K562 (cell line): ENCODE measurements at regions not wholly inside any gene's neighbourhood (a gene's known extent, or its start where the extent isn't known, plus 50 kb on each side); places are given as distances from the start of the nearest gene placed in this dataset.

ENCODE experiments used
- ATAC-seq: fragments of 200-7000 bp; cut with Tn5 transposase; 3 replicates; pipeline ENCODE4 v1.9.1; 2020; ENCODE audit warnings: moderate library complexity
- BruUV-seq: library from RNA; stranded (reverse); fragments of 400-500 nt; replicated peaks from 2 replicates; lab custom pipeline; 2021; lab: Mats Ljungman, UMichigan
- CTCF ChIA-PET: fragments of 300-600 bp; formaldehyde crosslinking; extraction: SDS; loops from one replicate; lab custom pipeline; 2021; ENCODE audit warnings: low intra/inter-chr PET ratio; lab: Yijun Ruan, JAX
- POLR2A ChIA-PET: fragments of 300-600, 350-650 bp; sonication (Branson Sonifier 250); formaldehyde crosslinking; extraction: SDS; loops from one replicate; lab custom pipeline; 2021; ENCODE audit warnings: antibody characterized with exemption, inconsistent platforms; lab: Yijun Ruan, JAX
- DNase-seq, 4 experiments: peaks; one replicate each; pipeline versions ENCODE4 v3.0.0 to v3.0.0-alpha.2; 2011 to 2018; ENCODE audit warnings: low spot score in 3 of 4, mixed read lengths in 3 of 4; ENCODE audit errors: extremely low read depth in 1 of 4
- FAIRE-seq: peaks from 2 replicates; lab custom pipeline; 2011; peaks lifted over from hg19 to GRCh38; lab: Jason Lieb, UNC
- H2AFZ ChIP-seq: 2 replicates; pipeline ENCODE4 v1.6.0; 2011; ENCODE audit warnings: low read depth, low read length, control low read depth, inconsistent platforms
- H3K27ac ChIP-seq: fragments of 200-600 bp; 3 replicates; pipeline ENCODE4 v1.8.0; 2011; ENCODE audit warnings: low read depth, mild to moderate bottlenecking, control low read depth, inconsistent platforms, low read length, moderate library complexity, mixed read lengths; ENCODE audit errors: extremely low read depth
- H3K27me3 ChIP-seq, 2 experiments: fragments of 300-600 bp in 1 of 2; 2 replicates in 1 of 2; 3 replicates in 1 of 2; pipeline versions ENCODE4 v1.6.0 to v1.8.0; 2011; ENCODE audit warnings: inconsistent platforms in 2 of 2, low read length in 2 of 2, mild to moderate bottlenecking in 1 of 2, mixed read lengths in 1 of 2, moderate library complexity in 1 of 2; ENCODE audit not compliant: control insufficient read depth in 2 of 2, insufficient read depth in 2 of 2
- H3K36me3 ChIP-seq: fragments of 300-600 bp; 3 replicates; pipeline ENCODE4 v1.8.0; 2011; ENCODE audit warnings: mild to moderate bottlenecking, low read length, inconsistent platforms; ENCODE audit not compliant: control insufficient read depth, insufficient read depth
- H3K4me1 ChIP-seq, 2 experiments: fragments of 200-600 bp in 1 of 2; replicated peaks in 1 of 2; 2 replicates in 1 of 2; 3 replicates in 1 of 2; pipeline versions ENCODE4 v1.5.1 to v1.8.0; 2011; ENCODE audit warnings: inconsistent platforms in 2 of 2, low read length in 2 of 2, mild to moderate bottlenecking in 1 of 2, mixed read lengths in 1 of 2, moderate library complexity in 1 of 2; ENCODE audit not compliant: control insufficient read depth in 2 of 2, insufficient read depth in 2 of 2
- H3K4me2 ChIP-seq: 2 replicates; pipeline ENCODE4 v1.6.1; 2011; ENCODE audit warnings: low read length, control low read depth, inconsistent platforms, mixed read lengths; ENCODE audit not compliant: insufficient read depth
- H3K4me3 ChIP-seq: fragments of 200-600 bp; sonication (generic), shearing (Covaris generic); 2 replicates; pipeline ENCODE4 v1.5.1; 2016; ENCODE audit warnings: control low read depth, inconsistent platforms
- H3K79me2 ChIP-seq: fragments of 200-600 bp; 3 replicates; pipeline ENCODE4 v1.8.0; 2011; ENCODE audit warnings: low read length, inconsistent platforms; ENCODE audit not compliant: control insufficient read depth, insufficient read depth
- H3K9ac ChIP-seq, 2 experiments: 2 replicates each; pipeline versions ENCODE4 v1.6.0 to v1.6.1; 2011; ENCODE audit warnings: low read depth in 2 of 2, low read length in 2 of 2, control low read depth in 1 of 2, inconsistent platforms in 1 of 2, mild to moderate bottlenecking in 1 of 2, mixed read lengths in 1 of 2; ENCODE audit not compliant: insufficient read depth in 1 of 2
- H3K9me1 ChIP-seq: one replicate; pipeline ENCODE4 v1.6.0; 2011; ENCODE audit warnings: inconsistent platforms, mild to moderate bottlenecking, low read length, moderate library complexity; ENCODE audit not compliant: control insufficient read depth, insufficient read depth
- H3K9me3 ChIP-seq: replicated peaks from 2 replicates; pipeline ENCODE4 v1.5.1; 2011; ENCODE audit warnings: low read depth, low read length, inconsistent platforms; ENCODE audit not compliant: control insufficient read depth, insufficient read depth
- H4K20me1 ChIP-seq: replicated peaks from 2 replicates; pipeline ENCODE4 v1.6.1; 2011; ENCODE audit warnings: low read length, inconsistent platforms, mixed read lengths; ENCODE audit not compliant: control insufficient read depth, insufficient read depth
- CAMTA2 ChIP-seq: fragments of 250-450 bp; sonication (Bioruptor Pico); conservative IDR thresholded peaks from 2 replicates; pipeline ENCODE4 v1.5.1; 2022
- HES1 ChIP-seq: fragments of 450-650 bp; IDR thresholded peaks from 2 replicates; pipeline ENCODE4 v1.6.1; 2016; ENCODE audit warnings: low read depth, mild to moderate bottlenecking, moderate library complexity
- PBX2 ChIP-seq, 2 experiments: IDR thresholded peaks in 1 of 2; conservative IDR thresholded peaks in 1 of 2; 2 replicates each; pipeline ENCODE4 v1.6.1; 2016; ENCODE audit warnings: low read depth in 2 of 2, mild to moderate bottlenecking in 1 of 2, missing compliant biosample characterization in 1 of 2, missing genetic modification characterization in 1 of 2, moderate library complexity in 1 of 2
- RB1 ChIP-seq: fragments of 450-650 bp; IDR thresholded peaks from 2 replicates; pipeline ENCODE4 v1.6.1; 2017; ENCODE audit warnings: low read depth, mild to moderate bottlenecking
- USF2 ChIP-seq: sonication (generic); formaldehyde crosslinking; IDR thresholded peaks from 2 replicates; pipeline ENCODE4 v1.5.0; 2020; ENCODE audit warnings: missing genetic modification reagents
- ZNF551 ChIP-seq: fragments of 250-450 bp; sonication (Bioruptor Pico); IDR thresholded peaks from 2 replicates; pipeline ENCODE4 v1.5.0; 2021; ENCODE audit warnings: mild to moderate bottlenecking, moderate library complexity
- WGBS: fragments of 100-300 bp; shearing (Covaris generic); methylation state at CpG from one replicate; pipeline ENCODE4 v1.1.6; 2016; ENCODE audit warnings: low coverage, mixed read lengths; ENCODE audit not compliant: insufficient coverage; ENCODE audit errors: missing lambda C conversion rate; 5-methylcytosine and 5-hydroxymethylcytosine counted together
- in situ Hi-C: fragments of 300-500 bp; cut with MboI; formaldehyde crosslinking; loops from 4 replicates; pipeline ENCODE4 v1.15.0; 2018; ENCODE audit warnings: inconsistent platforms, mixed read lengths
- intact Hi-C: fragments of 100-400 bp; cut with micrococcal nuclease; formaldehyde crosslinking; loops from 2 replicates; pipeline ENCODE4 v1.14.2; 2022

GRCh38 chr5:93791518-93791972 lies 50.1 kb upstream of the POU5F2 start:
- POLR2A ChIA-PET: no interaction called here
- Histone ChIP-seq H3K36me3 (no peaks in the 10 kb centered on the region), H3K9me1 (no peaks in the 10 kb centered on the region), H3K9me3 (no peaks in the 10 kb centered on the region), H3K4me3 (no peak overlapping the region), H4K20me1 (no peaks in the 10 kb centered on the region), H3K9ac (no peak overlapping the region), H3K27ac (no peak overlapping the region), H3K4me1 (no peaks in the 10 kb centered on the region), H3K79me2 (no peaks in the 10 kb centered on the region), H2AFZ (no peak overlapping the region), H3K4me2 (no peak overlapping the region), H3K27me3 (no peaks in the 10 kb centered on the region)
- no peak for FAIRE-seq
- no TSS peak for BruUV-seq
- CTCF ChIA-PET: no interaction called here
- intact Hi-C loops (no loop called here), in situ Hi-C loops (no loop called here)
- ATAC-seq: no peak
- TF ChIP-seq PBX2 (CRISPR knock-in tag; IDR thresholded peaks at IDR 0.05; ENCODE audit: low read depth): no peak
- TF ChIP-seq PBX2 (tag; conservative IDR thresholded peaks at IDR 0.05; ENCODE audit: low read depth): 0 out of 2 replicates have a peak, but pooled peaks have one; percentile 30
- TF ChIP-seq CAMTA2: no peak
- no peak for TF ChIP-seq HES1
- TF ChIP-seq RB1: no peak
- TF ChIP-seq USF2 (CRISPR knock-in tag): no peak
- TF ChIP-seq ZNF551 (CRISPR knock-in tag): no peak
- DNase-seq: no peak
- WGBS: 0% methylated on average over 3 of the region's 3 CpGs
